ENCODE measurements at regions not wholly inside any gene's neighbourhood (a gene's known extent, or its start where the extent isn't known, plus 50 kb on each side); places are given as distances from the start of the nearest gene placed in this dataset.

DNA sequence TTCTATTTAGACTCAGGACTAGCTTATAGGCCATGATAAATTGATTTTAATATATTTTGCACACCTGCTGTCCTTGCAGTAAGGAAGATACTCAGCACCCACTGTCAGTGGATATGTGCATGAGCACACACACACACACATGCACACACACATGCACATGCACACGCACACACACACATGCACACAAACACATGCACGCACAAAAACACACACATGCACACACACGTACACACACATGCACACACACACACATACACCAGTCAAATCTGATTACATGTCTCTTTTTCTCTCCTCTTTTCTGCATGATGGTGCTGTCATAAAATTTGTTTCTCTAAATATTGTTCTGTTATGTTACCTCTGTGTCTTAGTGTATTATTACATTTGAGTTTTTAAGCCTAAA lies 87.3 kb upstream of the OSTN start:
- WGBS (ENCODE audit: insufficient coverage) = 83% methylated on average over 3 of the region's 3 CpGs
- Histone ChIP-seq H3K9me3 (replicated peaks in 1 of 2; ENCODE audit: control insufficient read depth in 1 of 2, insufficient read depth in 1 of 2, low read length in 2 of 2) (no peaks in the 10 kb centered on the region), H3K4me3 (replicated peaks in 1 of 3; ENCODE audit: low read depth in 2 of 3, low read length in 3 of 3) (no peak overlapping the region), H3K36me3 (replicated peaks in 1 of 2; ENCODE audit: control insufficient read depth in 1 of 2, insufficient read depth in 2 of 2, low read length in 2 of 2) (no peaks in the 10 kb centered on the region), H4K20me1 (ENCODE audit: insufficient read depth, low read length) (no peaks in the 10 kb centered on the region), H3K79me2 (ENCODE audit: insufficient read depth, low read length) (no peaks in the 10 kb centered on the region), H3K27ac (ENCODE audit: low read depth in 1 of 2, low read length in 2 of 2) (no peak overlapping the region), H3K9ac (ENCODE audit: insufficient read depth, low read length, poor library complexity, severe bottlenecking) (no peak overlapping the region), H2AFZ (ENCODE audit: insufficient read depth, low read depth, low read length, poor library complexity, severe bottlenecking) (no peak overlapping the region), H3K4me2 (replicated peaks; ENCODE audit: extremely low read depth, low read length, poor library complexity, severe bottlenecking) (no peak overlapping the region), H3K4me1 (ENCODE audit: control insufficient read depth in 1 of 2, insufficient read depth in 2 of 2, low read length in 2 of 2) (no peaks in the 10 kb centered on the region), H3K27me3 (ENCODE audit: control insufficient read depth in 2 of 2, insufficient read depth in 2 of 2, low read length in 2 of 2) (no peaks in the 10 kb centered on the region)
- intact Hi-C loops (cut with micrococcal nuclease) = no loop called here
- no peaks in the 10 kb centered on the region for H3K36me3 Mint-ChIP-seq
- no peak overlapping the region for H3K27ac Mint-ChIP-seq
- no peaks in the 10 kb centered on the region for H3K27me3 Mint-ChIP-seq (ENCODE audit: low read depth in 3 of 3)
- H3K9me3 Mint-ChIP-seq = peaks cover 0 to 5% (median 2%) of the 10 kb centered on the region in 7 donors
- DNase-seq = no peak
- no peaks in the 10 kb centered on the region for H3K4me1 Mint-ChIP-seq
- H3K4me3 Mint-ChIP-seq = no peak overlapping the region
- TF ChIP-seq, protein P1, sequence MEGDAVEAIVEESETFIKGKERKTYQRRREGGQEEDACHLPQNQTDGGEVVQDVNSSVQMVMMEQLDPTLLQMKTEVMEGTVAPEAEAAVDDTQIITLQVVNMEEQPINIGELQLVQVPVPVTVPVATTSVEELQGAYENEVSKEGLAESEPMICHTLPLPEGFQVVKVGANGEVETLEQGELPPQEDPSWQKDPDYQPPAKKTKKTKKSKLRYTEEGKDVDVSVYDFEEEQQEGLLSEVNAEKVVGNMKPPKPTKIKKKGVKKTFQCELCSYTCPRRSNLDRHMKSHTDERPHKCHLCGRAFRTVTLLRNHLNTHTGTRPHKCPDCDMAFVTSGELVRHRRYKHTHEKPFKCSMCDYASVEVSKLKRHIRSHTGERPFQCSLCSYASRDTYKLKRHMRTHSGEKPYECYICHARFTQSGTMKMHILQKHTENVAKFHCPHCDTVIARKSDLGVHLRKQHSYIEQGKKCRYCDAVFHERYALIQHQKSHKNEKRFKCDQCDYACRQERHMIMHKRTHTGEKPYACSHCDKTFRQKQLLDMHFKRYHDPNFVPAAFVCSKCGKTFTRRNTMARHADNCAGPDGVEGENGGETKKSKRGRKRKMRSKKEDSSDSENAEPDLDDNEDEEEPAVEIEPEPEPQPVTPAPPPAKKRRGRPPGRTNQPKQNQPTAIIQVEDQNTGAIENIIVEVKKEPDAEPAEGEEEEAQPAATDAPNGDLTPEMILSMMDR (IDR thresholded peaks at IDR 0.05) = no peak

DNA sequence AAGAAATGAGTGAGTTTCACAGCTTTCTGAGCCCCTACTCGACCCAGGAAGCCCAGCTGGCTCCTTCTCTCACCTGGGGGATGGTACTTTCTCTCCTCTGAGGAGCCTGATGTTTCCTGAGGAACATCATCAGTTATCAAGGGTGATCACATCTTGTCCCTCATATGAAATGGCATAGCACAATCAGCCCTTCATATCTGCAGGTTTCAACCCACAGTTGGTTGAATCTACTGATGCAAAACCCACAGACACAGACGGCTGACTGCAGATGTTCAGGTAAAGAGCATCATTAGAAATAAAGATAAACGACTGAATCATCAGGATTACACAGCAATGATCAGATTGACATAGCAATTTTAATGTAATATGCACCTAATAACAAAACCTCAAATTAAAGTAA lies 93.6 kb upstream of the OSTN start:
- H4K20me1 ChIP-seq (ENCODE audit: insufficient read depth, low read length) = no peaks in the 10 kb centered on the region
- no peak overlapping the region for H3K4me2 ChIP-seq (replicated peaks; ENCODE audit: extremely low read depth, low read length, poor library complexity, severe bottlenecking)
- H3K4me3 Mint-ChIP-seq = no peak overlapping the region
- no peaks in the 10 kb centered on the region for H3K4me1 Mint-ChIP-seq
- H3K4me1 ChIP-seq (ENCODE audit: control insufficient read depth in 1 of 2, insufficient read depth in 2 of 2, low read length in 2 of 2) = no peaks in the 10 kb centered on the region
- no peak overlapping the region for H3K27ac ChIP-seq (ENCODE audit: low read depth in 1 of 2, low read length in 2 of 2)
- peaks cover 0 to 11% (median 2%) of the 10 kb centered on the region in 7 donors for H3K9me3 Mint-ChIP-seq
- no peak overlapping the region for H3K4me3 ChIP-seq (replicated peaks in 1 of 3; ENCODE audit: low read depth in 2 of 3, low read length in 3 of 3)
- no peaks in the 10 kb centered on the region for H3K27me3 ChIP-seq (ENCODE audit: control insufficient read depth in 2 of 2, insufficient read depth in 2 of 2, low read length in 2 of 2)
- WGBS (ENCODE audit: insufficient coverage) = 33% methylated on average over 1 of the region's 3 CpGs
- no peak overlapping the region for H3K27ac Mint-ChIP-seq
- H3K79me2 ChIP-seq (ENCODE audit: insufficient read depth, low read length) = no peaks in the 10 kb centered on the region
- TF ChIP-seq, protein P1 (IDR thresholded peaks at IDR 0.05) = no peak
- H2AFZ ChIP-seq (ENCODE audit: insufficient read depth, low read depth, low read length, poor library complexity, severe bottlenecking) = no peak overlapping the region
- no peak for DNase-seq
- H3K27me3 Mint-ChIP-seq (ENCODE audit: low read depth in 3 of 3) = peaks cover 0 to 2% (median 0%) of the 10 kb centered on the region in 3 donors
- H3K9me3 ChIP-seq (replicated peaks in 1 of 2; ENCODE audit: control insufficient read depth in 1 of 2, insufficient read depth in 1 of 2, low read length in 2 of 2) = peaks cover 0 to 10% of the 10 kb centered on the region in 2 donors
- intact Hi-C loops (cut with micrococcal nuclease) = no loop called here
- H3K36me3 ChIP-seq (replicated peaks in 1 of 2; ENCODE audit: control insufficient read depth in 1 of 2, insufficient read depth in 2 of 2, low read length in 2 of 2) = no peaks in the 10 kb centered on the region
- no peaks in the 10 kb centered on the region for H3K36me3 Mint-ChIP-seq
- H3K9ac ChIP-seq (ENCODE audit: insufficient read depth, low read length, poor library complexity, severe bottlenecking) = no peak overlapping the region

Measured in CD14-positive monocyte (primary cell).